K562 (cell line): ENCODE measurements at regions not wholly inside any gene's neighbourhood (a gene's known extent, or its start where the extent isn't known, plus 50 kb on each side); places are given as distances from the start of the nearest gene placed in this dataset.

Experiments used
- JUND ChIP-seq, 2 experiments: IDR thresholded peaks; 2 replicates in 1 of 2; 3 replicates in 1 of 2; pipeline ENCODE4 v1.6.1; 2011; ENCODE audit warnings: borderline replicate concordance in 2 of 2, low read depth in 2 of 2, low read length in 2 of 2, improper control_type of control experiment in 1 of 2, missing biosample characterization in 1 of 2, missing genetic modification characterization in 1 of 2, missing genetic modification reagents in 1 of 2
- MEIS2 ChIP-seq: fragments of 450-650 bp; IDR thresholded peaks from 2 replicates; pipeline ENCODE4 v1.6.1; 2014; ENCODE audit warnings: mild to moderate bottlenecking; ENCODE audit not compliant: partially characterized antibody
- SP1 ChIP-seq: sonication (generic); formaldehyde crosslinking; IDR thresholded peaks from 2 replicates; pipeline ENCODE4 v1.8.1; 2022; ENCODE audit warnings: mild to moderate bottlenecking, missing genetic modification reagents
- TCF3 ChIP-seq: sonication (generic); formaldehyde crosslinking; IDR thresholded peaks from 2 replicates; pipeline ENCODE4 v1.4.0; 2020; ENCODE audit warnings: mild to moderate bottlenecking, missing genetic modification reagents
- ZNF780A ChIP-seq: fragments of 250-450 bp; sonication (Bioruptor Pico); IDR thresholded peaks from 2 replicates; pipeline ENCODE4 v1.5.0; 2021; ENCODE audit warnings: mild to moderate bottlenecking
- TF ChIP-seq, protein P1 (sequence below): fragments of 450-650 bp; formaldehyde crosslinking; IDR thresholded peaks from 2 replicates; pipeline ENCODE4 v1.4.0; 2020; ENCODE audit warnings: mild to moderate bottlenecking, moderate library complexity

DNA sequence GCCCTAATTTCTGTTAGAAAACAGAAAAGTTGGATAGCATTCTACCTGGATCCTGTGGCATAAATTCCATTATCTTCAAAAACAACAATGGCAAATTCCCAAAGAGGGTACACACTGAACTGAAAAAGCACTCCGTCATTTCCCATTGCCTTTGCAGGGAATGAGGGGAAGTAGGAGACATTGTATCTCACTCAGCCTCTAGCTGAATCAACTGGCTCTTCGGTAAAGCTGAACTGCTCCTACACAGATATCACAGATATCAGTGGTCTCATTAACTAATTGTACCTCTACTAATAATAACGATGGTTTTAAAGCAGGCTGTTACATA, 64.2 kb upstream of the PRKAR2B start:
- TF ChIP-seq, protein P1, sequence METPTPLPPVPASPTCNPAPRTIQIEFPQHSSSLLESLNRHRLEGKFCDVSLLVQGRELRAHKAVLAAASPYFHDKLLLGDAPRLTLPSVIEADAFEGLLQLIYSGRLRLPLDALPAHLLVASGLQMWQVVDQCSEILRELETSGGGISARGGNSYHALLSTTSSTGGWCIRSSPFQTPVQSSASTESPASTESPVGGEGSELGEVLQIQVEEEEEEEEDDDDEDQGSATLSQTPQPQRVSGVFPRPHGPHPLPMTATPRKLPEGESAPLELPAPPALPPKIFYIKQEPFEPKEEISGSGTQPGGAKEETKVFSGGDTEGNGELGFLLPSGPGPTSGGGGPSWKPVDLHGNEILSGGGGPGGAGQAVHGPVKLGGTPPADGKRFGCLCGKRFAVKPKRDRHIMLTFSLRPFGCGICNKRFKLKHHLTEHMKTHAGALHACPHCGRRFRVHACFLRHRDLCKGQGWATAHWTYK (CRISPR knock-in tag): no peak
- TF ChIP-seq TCF3 (CRISPR knock-in tag): no peak
- no peak for TF ChIP-seq JUND (IDR thresholded peaks at IDR 0.05; ENCODE audit: borderline replicate concordance, low read depth, low read length)
- TF ChIP-seq JUND (tag; IDR thresholded peaks at IDR 0.05; ENCODE audit: borderline replicate concordance, low read depth, low read length): no peak
- TF ChIP-seq SP1 (CRISPR knock-in tag): no peak
- no peak for TF ChIP-seq ZNF780A (CRISPR knock-in tag)
- no peak for TF ChIP-seq MEIS2
